ENCODE measurements at regions not wholly inside any gene's neighbourhood (a gene's known extent, or its start where the extent isn't known, plus 50 kb on each side); places are given as distances from the start of the nearest gene placed in this dataset.

DNA sequence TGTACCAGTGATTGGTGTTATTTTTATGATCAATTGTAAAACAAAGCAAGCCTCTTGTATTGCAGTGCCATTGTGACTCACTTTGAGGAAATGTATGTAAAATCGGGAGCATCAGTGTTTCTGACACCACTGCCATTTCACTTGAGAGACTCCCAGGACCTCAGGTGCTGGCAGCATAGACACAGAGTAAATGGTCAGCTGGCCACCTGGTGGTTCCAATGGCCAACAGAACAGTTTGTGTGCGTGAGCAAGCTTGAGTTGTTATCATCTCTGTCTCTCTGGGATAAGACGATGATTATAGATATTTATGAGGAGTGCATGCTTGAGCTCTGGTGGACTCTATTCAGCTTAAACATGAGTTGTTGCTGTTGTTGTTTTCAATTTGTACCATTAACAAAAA, 356.6 kb downstream of the GUCY2F start:
- Histone ChIP-seq H4K5ac (ENCODE audit: insufficient read length, low read depth, low read length) (no peak overlapping the region), H2BK120ac (ENCODE audit: low read depth, low read length, poor library complexity, severe bottlenecking) (no peak overlapping the region), H3K4me1 (ENCODE audit: insufficient read depth, low read length) (no peaks in the 10 kb centered on the region), H2BK12ac (ENCODE audit: insufficient read length, low read depth, low read length) (no peak overlapping the region), H3K14ac (ENCODE audit: insufficient read depth, low read length) (no peak overlapping the region), H3T11ph (ENCODE audit: low read length) (no peak overlapping the region), H4K8ac (replicated peaks; ENCODE audit: insufficient read length, low read depth, low read length) (no peak overlapping the region), H2AK5ac (ENCODE audit: insufficient read length, low read length) (no peak overlapping the region), H3K56ac (ENCODE audit: insufficient read length, low read depth, low read length) (no peak overlapping the region), H2BK5ac (ENCODE audit: insufficient read length, low read length) (no peak overlapping the region), H2AFZ (ENCODE audit: low read length) (no peak overlapping the region), H3K4ac (ENCODE audit: low read depth, low read length) (no peak overlapping the region), H3K9ac (ENCODE audit: extremely low read depth, insufficient read length, low read length) (no peak overlapping the region), H2BK20ac (ENCODE audit: low read depth, low read length, poor library complexity, severe bottlenecking) (no peak overlapping the region), H3K23me2 (ENCODE audit: insufficient read length, low read depth, low read length, poor library complexity, severe bottlenecking) (no peaks in the 10 kb centered on the region), H4K20me1 (ENCODE audit: control insufficient read depth, insufficient read depth, insufficient read length) (no peaks in the 10 kb centered on the region), H3K79me1 (ENCODE audit: insufficient read depth, low read depth, low read length, poor library complexity, severe bottlenecking) (no peaks in the 10 kb centered on the region), H3K4me2 (ENCODE audit: insufficient read depth, insufficient read length, low read length) (no peak overlapping the region), H3K27me3 (ENCODE audit: insufficient read depth, low read length) (no peaks in the 10 kb centered on the region), H3K9me3 (ENCODE audit: control insufficient read depth, low read depth, low read length) (no peaks in the 10 kb centered on the region), H3K27ac (ENCODE audit: insufficient read length, low read depth, low read length) (no peak overlapping the region), H3K23ac (ENCODE audit: insufficient read length, low read depth, low read length) (no peak overlapping the region), H4K91ac (ENCODE audit: insufficient read length, low read depth, low read length) (no peak overlapping the region), H3K79me2 (ENCODE audit: insufficient read depth, low read length) (no peaks in the 10 kb centered on the region), H3K18ac (ENCODE audit: insufficient read length, low read depth, low read length) (no peak overlapping the region), H2BK15ac (ENCODE audit: low read depth, low read length) (no peak overlapping the region)
- H3K9me3 Mint-ChIP-seq = peaks cover 2% of the 10 kb centered on the region in 2 experiments; a peak in 2 of 5 replicates
- H3K4me3 Mint-ChIP-seq = no peak overlapping the region
- H3K4me1 Mint-ChIP-seq = peaks cover 0 to 3% of the 10 kb centered on the region in 2 experiments; a peak in 2 of 4 replicates
- no peaks in the 10 kb centered on the region; a peak in 2 of 7 replicates for H3K36me3 Mint-ChIP-seq (ENCODE audit: insufficient read depth in 1 of 3, low read depth in 3 of 3)
- TF ChIP-seq, protein P1, sequence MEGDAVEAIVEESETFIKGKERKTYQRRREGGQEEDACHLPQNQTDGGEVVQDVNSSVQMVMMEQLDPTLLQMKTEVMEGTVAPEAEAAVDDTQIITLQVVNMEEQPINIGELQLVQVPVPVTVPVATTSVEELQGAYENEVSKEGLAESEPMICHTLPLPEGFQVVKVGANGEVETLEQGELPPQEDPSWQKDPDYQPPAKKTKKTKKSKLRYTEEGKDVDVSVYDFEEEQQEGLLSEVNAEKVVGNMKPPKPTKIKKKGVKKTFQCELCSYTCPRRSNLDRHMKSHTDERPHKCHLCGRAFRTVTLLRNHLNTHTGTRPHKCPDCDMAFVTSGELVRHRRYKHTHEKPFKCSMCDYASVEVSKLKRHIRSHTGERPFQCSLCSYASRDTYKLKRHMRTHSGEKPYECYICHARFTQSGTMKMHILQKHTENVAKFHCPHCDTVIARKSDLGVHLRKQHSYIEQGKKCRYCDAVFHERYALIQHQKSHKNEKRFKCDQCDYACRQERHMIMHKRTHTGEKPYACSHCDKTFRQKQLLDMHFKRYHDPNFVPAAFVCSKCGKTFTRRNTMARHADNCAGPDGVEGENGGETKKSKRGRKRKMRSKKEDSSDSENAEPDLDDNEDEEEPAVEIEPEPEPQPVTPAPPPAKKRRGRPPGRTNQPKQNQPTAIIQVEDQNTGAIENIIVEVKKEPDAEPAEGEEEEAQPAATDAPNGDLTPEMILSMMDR (conservative IDR thresholded peaks at IDR 0.05) = no peak; the same call in 2 of the 3 replicates
- WGBS (ENCODE audit: extremely low coverage, insufficient read length, low lambda C conversion rate) = no CpG with 5 or more reads among the region's 3 CpGs
- no peaks in the 10 kb centered on the region for H3K27me3 Mint-ChIP-seq (ENCODE audit: low read depth)
- no peak overlapping the region for H3K27ac Mint-ChIP-seq
- DNase-seq = no peak
